ENCODE measurements at regions not wholly inside any gene's neighbourhood (a gene's known extent, or its start where the extent isn't known, plus 50 kb on each side); places are given as distances from the start of the nearest gene placed in this dataset.
"Not testable (repeated sequence)": the region's sequence is repeated elsewhere in the genome, so short reads cannot be mapped to it uniquely, and the experiment has no call there.

- not testable (repeated sequence) for H3K4me1 ChIP-seq (ENCODE audit: control insufficient read depth, insufficient read depth, low read length); DNase-seq (ENCODE audit: low read depth in 4 of 6, low spot score in 6 of 6); H3K9me3 ChIP-seq (ENCODE audit: control insufficient read depth, insufficient read depth, low read length); H3K27me3 ChIP-seq (ENCODE audit: control insufficient read depth, insufficient read depth, low read length); H3K36me3 ChIP-seq (ENCODE audit: control insufficient read depth, insufficient read depth, low read length); H3K27ac ChIP-seq (ENCODE audit: low read depth, low read length); H3K4me3 ChIP-seq (ENCODE audit: low read depth, low read length)
- WGBS (ENCODE audit: insufficient coverage) = 98% methylated on average over 6 of the region's 6 CpGs
Measured at GRCh38 chr6:6952927-6953326, 154.8 kb upstream of the RREB1 start.

GRCh38 chr6:6960571-6961251 lies 147.1 kb upstream of the RREB1 start:
- DNase-seq (ENCODE audit: low read depth in 4 of 6, low spot score in 6 of 6) = no peak
- WGBS (ENCODE audit: insufficient coverage) = 81% methylated on average over 2 of the region's 5 CpGs
- Histone ChIP-seq H3K36me3 (ENCODE audit: control insufficient read depth, insufficient read depth, low read length) (no peaks in the 10 kb centered on the region), H3K4me1 (ENCODE audit: control insufficient read depth, insufficient read depth, low read length) (no peaks in the 10 kb centered on the region), H3K4me3 (ENCODE audit: low read depth, low read length) (no peak overlapping the region), H3K9me3 (ENCODE audit: control insufficient read depth, insufficient read depth, low read length) (no peaks in the 10 kb centered on the region), H3K27me3 (ENCODE audit: control insufficient read depth, insufficient read depth, low read length) (no peaks in the 10 kb centered on the region), H3K27ac (ENCODE audit: low read depth, low read length) (no peak overlapping the region)

GRCh38 chr6:6962086-6962485 lies 145.7 kb upstream of the RREB1 start:
- no peak for DNase-seq (ENCODE audit: low read depth in 4 of 6, low spot score in 6 of 6)
- no peak overlapping the region for H3K27ac ChIP-seq (ENCODE audit: low read depth, low read length)
- H3K9me3 ChIP-seq (ENCODE audit: control insufficient read depth, insufficient read depth, low read length) = no peaks in the 10 kb centered on the region
- H3K4me1 ChIP-seq (ENCODE audit: control insufficient read depth, insufficient read depth, low read length) = no peaks in the 10 kb centered on the region
- no peaks in the 10 kb centered on the region for H3K36me3 ChIP-seq (ENCODE audit: control insufficient read depth, insufficient read depth, low read length)
- H3K27me3 ChIP-seq (ENCODE audit: control insufficient read depth, insufficient read depth, low read length) = no peaks in the 10 kb centered on the region
- 100% methylated on average over 3 of the region's 4 CpGs for WGBS (ENCODE audit: insufficient coverage)
- no peak overlapping the region for H3K4me3 ChIP-seq (ENCODE audit: low read depth, low read length)

- H3K4me1 ChIP-seq (ENCODE audit: control insufficient read depth, insufficient read depth, low read length) = no peaks in the 10 kb centered on the region
- H3K4me3 ChIP-seq (ENCODE audit: low read depth, low read length) = no peak overlapping the region
- no peak overlapping the region for H3K27ac ChIP-seq (ENCODE audit: low read depth, low read length)
- no peaks in the 10 kb centered on the region for H3K9me3 ChIP-seq (ENCODE audit: control insufficient read depth, insufficient read depth, low read length)
- no peak for DNase-seq (ENCODE audit: low read depth in 4 of 6, low spot score in 6 of 6)
- WGBS (ENCODE audit: insufficient coverage) = 93% methylated on average over 3 of the region's 4 CpGs
- no peaks in the 10 kb centered on the region for H3K36me3 ChIP-seq (ENCODE audit: control insufficient read depth, insufficient read depth, low read length)
- H3K27me3 ChIP-seq (ENCODE audit: control insufficient read depth, insufficient read depth, low read length) = no peaks in the 10 kb centered on the region
Measured at GRCh38 chr6:6962699-6963098, 145.1 kb upstream of the RREB1 start.

- 79% methylated on average over 2 of the region's 7 CpGs for WGBS (ENCODE audit: insufficient coverage)
- not testable (repeated sequence) for H3K27ac ChIP-seq (ENCODE audit: low read depth, low read length); H3K36me3 ChIP-seq (ENCODE audit: control insufficient read depth, insufficient read depth, low read length); H3K9me3 ChIP-seq (ENCODE audit: control insufficient read depth, insufficient read depth, low read length); H3K27me3 ChIP-seq (ENCODE audit: control insufficient read depth, insufficient read depth, low read length); DNase-seq (ENCODE audit: low read depth in 4 of 6, low spot score in 6 of 6); H3K4me3 ChIP-seq (ENCODE audit: low read depth, low read length); H3K4me1 ChIP-seq (ENCODE audit: control insufficient read depth, insufficient read depth, low read length)
Measured at GRCh38 chr6:6963390-6963789, 144.4 kb upstream of the RREB1 start.

- no peak for DNase-seq (ENCODE audit: low read depth in 4 of 6, low spot score in 6 of 6)
- Histone ChIP-seq H3K9me3 (ENCODE audit: control insufficient read depth, insufficient read depth, low read length) (no peaks in the 10 kb centered on the region), H3K27ac (ENCODE audit: low read depth, low read length) (no peak overlapping the region), H3K4me1 (ENCODE audit: control insufficient read depth, insufficient read depth, low read length) (no peaks in the 10 kb centered on the region), H3K4me3 (ENCODE audit: low read depth, low read length) (no peak overlapping the region), H3K27me3 (ENCODE audit: control insufficient read depth, insufficient read depth, low read length) (no peaks in the 10 kb centered on the region), H3K36me3 (ENCODE audit: control insufficient read depth, insufficient read depth, low read length) (no peaks in the 10 kb centered on the region)
- no CpG with 5 or more reads among the region's 3 CpGs for WGBS (ENCODE audit: insufficient coverage)
Measured at GRCh38 chr6:6964675-6965074, 143.1 kb upstream of the RREB1 start.

- no peaks in the 10 kb centered on the region for H3K4me1 ChIP-seq (ENCODE audit: control insufficient read depth, insufficient read depth, low read length)
- no peaks in the 10 kb centered on the region for H3K36me3 ChIP-seq (ENCODE audit: control insufficient read depth, insufficient read depth, low read length)
- H3K27me3 ChIP-seq (ENCODE audit: control insufficient read depth, insufficient read depth, low read length) = no peaks in the 10 kb centered on the region
- no peak overlapping the region for H3K4me3 ChIP-seq (ENCODE audit: low read depth, low read length)
- no peak overlapping the region for H3K27ac ChIP-seq (ENCODE audit: low read depth, low read length)
- no peak for DNase-seq (ENCODE audit: low read depth in 4 of 6, low spot score in 6 of 6)
- H3K9me3 ChIP-seq (ENCODE audit: control insufficient read depth, insufficient read depth, low read length) = no peaks in the 10 kb centered on the region
- WGBS (ENCODE audit: insufficient coverage) = no CpG with 5 or more reads among the region's 1 CpG
Measured at GRCh38 chr6:6966127-6966526, 141.6 kb upstream of the RREB1 start.

- Histone ChIP-seq H3K27me3 (ENCODE audit: control insufficient read depth, insufficient read depth, low read length) (no peaks in the 10 kb centered on the region), H3K4me3 (ENCODE audit: low read depth, low read length) (no peak overlapping the region), H3K36me3 (ENCODE audit: control insufficient read depth, insufficient read depth, low read length) (no peaks in the 10 kb centered on the region), H3K27ac (ENCODE audit: low read depth, low read length) (no peak overlapping the region), H3K9me3 (ENCODE audit: control insufficient read depth, insufficient read depth, low read length) (no peaks in the 10 kb centered on the region), H3K4me1 (ENCODE audit: control insufficient read depth, insufficient read depth, low read length) (no peaks in the 10 kb centered on the region)
- WGBS (ENCODE audit: insufficient coverage) = 100% methylated on average over 3 of the region's 4 CpGs
- DNase-seq (ENCODE audit: low read depth in 4 of 6, low spot score in 6 of 6) = no peak
Measured at GRCh38 chr6:6966569-6966968, 141.2 kb upstream of the RREB1 start.

GRCh38 chr6:6968357-6968730 lies 139.4 kb upstream of the RREB1 start:
- WGBS (ENCODE audit: insufficient coverage) = 100% methylated on average over 3 of the region's 3 CpGs
- Histone ChIP-seq H3K4me3 (ENCODE audit: low read depth, low read length) (no peak overlapping the region), H3K27me3 (ENCODE audit: control insufficient read depth, insufficient read depth, low read length) (no peaks in the 10 kb centered on the region), H3K9me3 (ENCODE audit: control insufficient read depth, insufficient read depth, low read length) (no peaks in the 10 kb centered on the region), H3K36me3 (ENCODE audit: control insufficient read depth, insufficient read depth, low read length) (no peaks in the 10 kb centered on the region), H3K27ac (ENCODE audit: low read depth, low read length) (no peak overlapping the region), H3K4me1 (ENCODE audit: control insufficient read depth, insufficient read depth, low read length) (no peaks in the 10 kb centered on the region)
- no peak for DNase-seq (ENCODE audit: low read depth in 4 of 6, low spot score in 6 of 6)

- WGBS (ENCODE audit: insufficient coverage) = 98% methylated on average over 8 of the region's 10 CpGs
- no peak for DNase-seq (ENCODE audit: low read depth in 4 of 6, low spot score in 6 of 6)
- Histone ChIP-seq H3K27me3 (ENCODE audit: control insufficient read depth, insufficient read depth, low read length) (no peaks in the 10 kb centered on the region), H3K4me3 (ENCODE audit: low read depth, low read length) (no peak overlapping the region), H3K36me3 (ENCODE audit: control insufficient read depth, insufficient read depth, low read length) (no peaks in the 10 kb centered on the region), H3K4me1 (ENCODE audit: control insufficient read depth, insufficient read depth, low read length) (no peaks in the 10 kb centered on the region), H3K27ac (ENCODE audit: low read depth, low read length) (no peak overlapping the region), H3K9me3 (ENCODE audit: control insufficient read depth, insufficient read depth, low read length) (no peaks in the 10 kb centered on the region)
Measured at GRCh38 chr6:6968731-6969552, 138.8 kb upstream of the RREB1 start.

Measured in spinal cord (tissue), 9 donors.